ENCODE measurements at regions not wholly inside any gene's neighbourhood (a gene's known extent, or its start where the extent isn't known, plus 50 kb on each side); places are given as distances from the start of the nearest gene placed in this dataset.

GRCh38 chr4:13763707-13764106 is 136.2 kb upstream of the BOD1L1 start:
- H3K4me1 ChIP-seq (ENCODE audit: control insufficient read depth, insufficient read depth, low read length) = no peaks in the 10 kb centered on the region
- no peak overlapping the region for H3K4me3 ChIP-seq (ENCODE audit: low read depth, low read length)
- POLR2A ChIA-PET = no interaction called here
- TF ChIP-seq KLF17 (tag by site-specific recombination; IDR thresholded peaks at IDR 0.05) (no peak), ZNF776 (tag by site-specific recombination; IDR thresholded peaks at IDR 0.05; ENCODE audit: borderline replicate concordance) (no peak), ZBTB6 (tag by site-specific recombination; IDR thresholded peaks at IDR 0.05) (no peak), ZNF488 (tag by site-specific recombination; IDR thresholded peaks at IDR 0.05) (no peak), MZF1 (tag by site-specific recombination; IDR thresholded peaks at IDR 0.05; ENCODE audit: borderline replicate concordance) (no peak), ZFP69B (tag by site-specific recombination; IDR thresholded peaks at IDR 0.05) (no peak), KLF8 (tag by site-specific recombination; IDR thresholded peaks at IDR 0.05) (no peak), SCRT2 (tag by site-specific recombination; IDR thresholded peaks at IDR 0.05) (no peak), WT1 (tag by site-specific recombination; IDR thresholded peaks at IDR 0.05) (no peak), ZNF518A (tag by site-specific recombination; conservative IDR thresholded peaks at IDR 0.05; ENCODE audit: low read depth) (no peak), ZNF623 (tag by site-specific recombination; IDR thresholded peaks at IDR 0.05) (no peak), ZNF560 (tag by site-specific recombination; IDR thresholded peaks at IDR 0.05; ENCODE audit: borderline replicate concordance) (no peak), ZNF157 (tag by site-specific recombination; IDR thresholded peaks at IDR 0.05) (no peak), ZNF548 (tag by site-specific recombination; IDR thresholded peaks at IDR 0.05) (no peak), ZNF544 (tag by site-specific recombination; IDR thresholded peaks at IDR 0.05) (no peak), ZBTB48 (tag by site-specific recombination; IDR thresholded peaks at IDR 0.05) (no peak), SP7 (tag by site-specific recombination; IDR thresholded peaks at IDR 0.05) (no peak)
- no peaks in the 10 kb centered on the region for H3K36me3 ChIP-seq (ENCODE audit: control insufficient read depth in 2 of 2, insufficient read depth in 1 of 2, low read length in 2 of 2)
- CTCF ChIA-PET = no interaction called here
- no peak overlapping the region for H3K27ac ChIP-seq (ENCODE audit: extremely low read depth, low read depth, low read length)
- no peaks in the 10 kb centered on the region for H3K9me3 ChIP-seq (ENCODE audit: control insufficient read depth, insufficient read depth, low read depth, low read length)

GRCh38 chr4:13765539-13765938 is 138.0 kb upstream of the BOD1L1 start:
- TF ChIP-seq ZBTB10 (tag by site-specific recombination; IDR thresholded peaks at IDR 0.05) (no peak), ZNF544 (tag by site-specific recombination; IDR thresholded peaks at IDR 0.05) (no peak), ZNF391 (tag by site-specific recombination; IDR thresholded peaks at IDR 0.05; ENCODE audit: borderline replicate concordance, low read depth) (no peak), SETDB1 (IDR thresholded peaks at IDR 0.05; ENCODE audit: insufficient read length, low read length) (no peak), PRDM10 (tag by site-specific recombination; IDR thresholded peaks at IDR 0.05) (no peak)
- Histone ChIP-seq H3K4me3 (ENCODE audit: low read depth, low read length) (no peak overlapping the region), H3K9me3 (ENCODE audit: control insufficient read depth, insufficient read depth, low read depth, low read length) (no peaks in the 10 kb centered on the region), H3K4me1 (ENCODE audit: control insufficient read depth, insufficient read depth, low read length) (no peaks in the 10 kb centered on the region), H3K27ac (ENCODE audit: extremely low read depth, low read depth, low read length) (no peak overlapping the region), H3K36me3 (ENCODE audit: control insufficient read depth in 2 of 2, insufficient read depth in 1 of 2, low read length in 2 of 2) (no peaks in the 10 kb centered on the region)
- ChIA-PET CTCF (no interaction called here), POLR2A (no interaction called here)

All from HEK293 (cell line).